WTC11 (cell line): ENCODE measurements at regions not wholly inside any gene's neighbourhood (a gene's known extent, or its start where the extent isn't known, plus 50 kb on each side); places are given as distances from the start of the nearest gene placed in this dataset.

ENCODE experiments used
- CREB1 ChIP-seq: sonication (generic); formaldehyde crosslinking; IDR thresholded peaks from 2 replicates; pipeline ENCODE4 v1.8.0; 2023; ENCODE audit warnings: mild to moderate bottlenecking, missing genetic modification reagents
- ETV6 ChIP-seq: sonication (generic); formaldehyde crosslinking; IDR thresholded peaks from 2 replicates; pipeline ENCODE4 v1.8.1; 2022; ENCODE audit warnings: mild to moderate bottlenecking, missing genetic modification reagents
- GABPB1 ChIP-seq: sonication (generic); formaldehyde crosslinking; IDR thresholded peaks from 2 replicates; pipeline ENCODE4 v1.8.1; 2023; ENCODE audit warnings: mild to moderate bottlenecking, missing genetic modification reagents
- NFYB ChIP-seq: sonication (generic); formaldehyde crosslinking; conservative IDR thresholded peaks from 2 replicates; pipeline ENCODE4 v1.8.0; 2022; ENCODE audit warnings: low read depth, missing genetic modification reagents
- SP1 ChIP-seq: sonication (generic); formaldehyde crosslinking; conservative IDR thresholded peaks from 2 replicates; pipeline ENCODE4 v1.8.1; 2022; ENCODE audit warnings: missing genetic modification reagents
- TEAD4 ChIP-seq: sonication (generic); formaldehyde crosslinking; IDR thresholded peaks from 2 replicates; pipeline ENCODE4 v1.8.0; 2022; ENCODE audit warnings: mild to moderate bottlenecking, missing genetic modification reagents
- TF ChIP-seq, protein P1 (sequence below): sonication (generic); formaldehyde crosslinking; IDR thresholded peaks from 2 replicates; pipeline ENCODE4 v1.8.1; 2022; ENCODE audit warnings: low read depth, mild to moderate bottlenecking, moderate library complexity, missing genetic modification reagents, borderline replicate concordance
- TF ChIP-seq, protein P2 (sequence below): sonication (generic); formaldehyde crosslinking; IDR thresholded peaks from 2 replicates; pipeline ENCODE4 v1.8.0; 2022; ENCODE audit warnings: mild to moderate bottlenecking, missing genetic modification reagents
- TF ChIP-seq, protein P3 (sequence below): fragments of 200-600 bp; IDR thresholded peaks from 2 replicates; pipeline ENCODE4 v1.8.0; 2022; ENCODE audit warnings: antibody characterized with exemption

DNA sequence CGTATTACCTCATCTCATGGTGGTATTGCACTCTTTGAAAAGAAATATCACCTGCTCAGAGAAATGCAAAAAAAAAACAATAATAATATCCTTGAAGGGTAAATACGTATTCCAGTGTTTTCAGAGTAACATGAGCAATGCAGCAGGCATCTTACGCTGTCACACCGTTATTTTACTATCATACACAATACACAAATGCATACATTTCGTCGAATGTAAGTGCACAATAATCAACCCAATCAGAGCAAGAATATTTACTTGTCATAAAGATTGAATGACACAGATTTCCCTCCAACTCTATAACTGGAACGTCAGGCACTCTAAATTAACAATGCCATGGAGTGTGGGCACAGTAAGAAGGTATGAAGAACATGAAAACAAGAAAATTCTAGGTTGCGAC, 1050.1 kb downstream of the PLA2G4A start:
- TF ChIP-seq, protein P1, sequence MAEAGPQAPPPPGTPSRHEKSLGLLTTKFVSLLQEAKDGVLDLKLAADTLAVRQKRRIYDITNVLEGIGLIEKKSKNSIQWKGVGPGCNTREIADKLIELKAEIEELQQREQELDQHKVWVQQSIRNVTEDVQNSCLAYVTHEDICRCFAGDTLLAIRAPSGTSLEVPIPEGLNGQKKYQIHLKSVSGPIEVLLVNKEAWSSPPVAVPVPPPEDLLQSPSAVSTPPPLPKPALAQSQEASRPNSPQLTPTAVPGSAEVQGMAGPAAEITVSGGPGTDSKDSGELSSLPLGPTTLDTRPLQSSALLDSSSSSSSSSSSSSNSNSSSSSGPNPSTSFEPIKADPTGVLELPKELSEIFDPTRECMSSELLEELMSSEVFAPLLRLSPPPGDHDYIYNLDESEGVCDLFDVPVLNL (CRISPR knock-in tag) = no peak
- TF ChIP-seq, protein P2, sequence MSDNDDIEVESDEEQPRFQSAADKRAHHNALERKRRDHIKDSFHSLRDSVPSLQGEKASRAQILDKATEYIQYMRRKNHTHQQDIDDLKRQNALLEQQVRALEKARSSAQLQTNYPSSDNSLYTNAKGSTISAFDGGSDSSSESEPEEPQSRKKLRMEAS (CRISPR knock-in tag) = no peak
- TF ChIP-seq CREB1 (CRISPR knock-in tag) (no peak), NFYB (CRISPR knock-in tag) (no peak), SP1 (CRISPR knock-in tag) (no peak), ETV6 (CRISPR knock-in tag) (no peak), TEAD4 (no peak), GABPB1 (no peak)
- TF ChIP-seq, protein P3, sequence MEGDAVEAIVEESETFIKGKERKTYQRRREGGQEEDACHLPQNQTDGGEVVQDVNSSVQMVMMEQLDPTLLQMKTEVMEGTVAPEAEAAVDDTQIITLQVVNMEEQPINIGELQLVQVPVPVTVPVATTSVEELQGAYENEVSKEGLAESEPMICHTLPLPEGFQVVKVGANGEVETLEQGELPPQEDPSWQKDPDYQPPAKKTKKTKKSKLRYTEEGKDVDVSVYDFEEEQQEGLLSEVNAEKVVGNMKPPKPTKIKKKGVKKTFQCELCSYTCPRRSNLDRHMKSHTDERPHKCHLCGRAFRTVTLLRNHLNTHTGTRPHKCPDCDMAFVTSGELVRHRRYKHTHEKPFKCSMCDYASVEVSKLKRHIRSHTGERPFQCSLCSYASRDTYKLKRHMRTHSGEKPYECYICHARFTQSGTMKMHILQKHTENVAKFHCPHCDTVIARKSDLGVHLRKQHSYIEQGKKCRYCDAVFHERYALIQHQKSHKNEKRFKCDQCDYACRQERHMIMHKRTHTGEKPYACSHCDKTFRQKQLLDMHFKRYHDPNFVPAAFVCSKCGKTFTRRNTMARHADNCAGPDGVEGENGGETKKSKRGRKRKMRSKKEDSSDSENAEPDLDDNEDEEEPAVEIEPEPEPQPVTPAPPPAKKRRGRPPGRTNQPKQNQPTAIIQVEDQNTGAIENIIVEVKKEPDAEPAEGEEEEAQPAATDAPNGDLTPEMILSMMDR = no peak
